Naive thymus-derived CD4-positive, alpha-beta T cell (primary cell): ENCODE measurements at regions not wholly inside any gene's neighbourhood (a gene's known extent, or its start where the extent isn't known, plus 50 kb on each side); places are given as distances from the start of the nearest gene placed in this dataset.

Experiments used
- ATAC-seq: fragments of 150-1000 bp; cut with Tn5 transposase; 2 replicates; pipeline ENCODE4 v1.10.0; 2021; ENCODE audit warnings: mild to moderate bottlenecking, moderate library complexity
- CTCF ChIA-PET: fragments of 350-600 bp; sonication (Branson Sonifier 250); formaldehyde crosslinking; loops from one replicate; lab custom pipeline; 2021; ENCODE audit warnings: antibody characterized with exemption; lab: Charles Lee
- POLR2A ChIA-PET: fragments of 350-600 bp; sonication (Branson Sonifier 250); formaldehyde crosslinking; loops from one replicate; lab custom pipeline; 2021; ENCODE audit warnings: antibody characterized with exemption, inconsistent platforms; lab: Charles Lee
- DNase-seq, 9 donors: peaks; one replicate each; pipeline versions ENCODE4 v3.0.0 to v3.0.0-alpha.2; 2020 to 2022; ENCODE audit warnings: mixed read lengths in 1 of 9
- H3K27ac ChIP-seq: one replicate; pipeline ENCODE4 v1.7.0; 2013; ENCODE audit warnings: mild to moderate bottlenecking, low read depth, low read length, moderate library complexity
- H3K27me3 ChIP-seq, 2 donors: one replicate each; pipeline ENCODE4 v1.7.0; 2013; ENCODE audit warnings: low read length in 2 of 2, mild to moderate bottlenecking in 2 of 2, moderate library complexity in 2 of 2; ENCODE audit not compliant: control insufficient read depth in 2 of 2, insufficient read depth in 2 of 2
- H3K36me3 ChIP-seq, 3 experiments: 1 replicate in 2 of 3; 2 replicates in 1 of 3; pipeline ENCODE4 v1.7.0; 2013; ENCODE audit warnings: low read length in 3 of 3, mild to moderate bottlenecking in 3 of 3, moderate library complexity in 1 of 3; ENCODE audit not compliant: insufficient read depth in 3 of 3, control insufficient read depth in 2 of 3
- H3K4me1 ChIP-seq, 2 donors: one replicate each; pipeline ENCODE4 v1.7.0; 2013; ENCODE audit warnings: low read length in 2 of 2, mild to moderate bottlenecking in 2 of 2, moderate library complexity in 1 of 2; ENCODE audit not compliant: control insufficient read depth in 2 of 2, insufficient read depth in 2 of 2
- H3K4me3 ChIP-seq: 2 replicates; pipeline ENCODE4 v1.7.0; 2013; ENCODE audit warnings: mild to moderate bottlenecking, low read length
- H3K9me3 ChIP-seq, 3 experiments: 1 replicate in 2 of 3; 2 replicates in 1 of 3; pipeline ENCODE4 v1.7.0; 2013; ENCODE audit warnings: low read length in 3 of 3; ENCODE audit not compliant: control insufficient read depth in 2 of 3
- H3K27ac Mint-ChIP-seq, 9 donors: one replicate each; pipeline ENCODE4 v1.8.0; 2020 to 2022; ENCODE audit warnings: mixed read lengths in 9 of 9, mild to moderate bottlenecking in 8 of 9, moderate library complexity in 5 of 9, inconsistent platforms in 2 of 9
- H3K27me3 Mint-ChIP-seq, 5 donors: one replicate each; pipeline ENCODE4 v1.8.0; 2021 to 2022; ENCODE audit warnings: mixed read lengths in 5 of 5, mild to moderate bottlenecking in 1 of 5
- H3K36me3 Mint-ChIP-seq, 5 donors: one replicate each; pipeline ENCODE4 v1.8.0; 2020 to 2022; ENCODE audit warnings: mixed read lengths in 5 of 5, mild to moderate bottlenecking in 3 of 5, inconsistent platforms in 1 of 5
- H3K4me1 Mint-ChIP-seq, 7 donors: one replicate each; pipeline ENCODE4 v1.8.0; 2020 to 2022; ENCODE audit warnings: mixed read lengths in 7 of 7, mild to moderate bottlenecking in 3 of 7, inconsistent platforms in 1 of 7
- H3K4me3 Mint-ChIP-seq, 10 donors: one replicate each; pipeline ENCODE4 v1.8.0; 2020 to 2022; ENCODE audit warnings: mild to moderate bottlenecking in 10 of 10, mixed read lengths in 10 of 10, moderate library complexity in 6 of 10, inconsistent platforms in 2 of 10
- H3K9me3 Mint-ChIP-seq, 11 donors: one replicate each; pipeline ENCODE4 v1.8.0; 2020 to 2022; ENCODE audit warnings: mixed read lengths in 11 of 11, mild to moderate bottlenecking in 4 of 11, inconsistent platforms in 1 of 11, moderate library complexity in 1 of 11
- intact Hi-C, 2 donors: fragments of 100-400 bp; cut with micrococcal nuclease; formaldehyde crosslinking; loops; one replicate each; pipeline ENCODE4 v1.15.1; 2023

DNA sequence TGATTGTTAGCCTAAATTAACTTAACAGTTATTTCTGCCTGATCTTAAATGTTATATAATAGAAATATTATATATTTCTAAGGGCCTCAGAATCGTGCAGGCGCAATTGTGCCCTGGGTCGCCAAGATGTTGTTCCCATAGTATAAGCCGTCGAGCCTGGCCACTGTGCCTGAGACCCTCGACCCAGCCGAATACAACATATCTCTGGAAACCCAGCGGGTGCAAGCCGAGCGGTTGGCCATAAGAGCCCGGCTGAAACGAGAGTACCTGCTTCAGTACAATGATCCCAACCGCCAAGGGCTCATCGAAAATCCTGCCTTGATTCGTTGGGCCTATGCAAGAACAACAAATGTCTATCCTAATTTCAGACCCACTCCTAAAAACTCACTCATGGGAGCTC is 549.8 kb downstream of the KCTD8 start:
- H3K4me3 ChIP-seq = no peak overlapping the region

DNA sequence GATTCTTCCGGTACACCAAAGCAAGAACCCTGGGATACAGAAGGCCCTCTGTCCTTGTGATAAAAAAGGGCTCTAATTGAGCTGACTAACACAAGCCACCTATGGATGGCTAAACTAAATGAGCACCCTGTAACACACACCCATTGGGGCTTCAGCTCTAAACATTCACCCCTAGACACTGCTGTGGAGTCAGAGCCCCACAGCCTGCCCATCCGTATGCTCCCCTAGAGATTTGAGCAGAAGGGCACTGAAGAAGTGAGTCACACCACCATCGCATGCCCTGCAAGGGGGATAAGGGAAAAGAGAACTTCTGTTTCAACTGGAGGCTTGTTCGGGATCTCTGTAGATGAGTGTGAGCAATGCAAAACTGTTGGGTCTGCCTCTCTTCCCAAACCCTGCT is 545.2 kb downstream of the KCTD8 start:
- intact Hi-C loops = no loop called here
- H3K4me1 Mint-ChIP-seq = no peaks in the 10 kb centered on the region
- Histone ChIP-seq H3K27me3 (no peaks in the 10 kb centered on the region), H3K4me3 (no peak overlapping the region), H3K4me1 (no peaks in the 10 kb centered on the region), H3K27ac (no peak overlapping the region), H3K36me3 (no peaks in the 10 kb centered on the region), H3K9me3 (no peaks in the 10 kb centered on the region)
- H3K9me3 Mint-ChIP-seq = peaks cover 0 to 15% (median 4%) of the 10 kb centered on the region in 11 donors
- H3K27me3 Mint-ChIP-seq = no peaks in the 10 kb centered on the region
- DNase-seq (no peak), ATAC-seq (no peak)
- POLR2A ChIA-PET = no interaction called here
- no peak overlapping the region for H3K4me3 Mint-ChIP-seq
- no peak overlapping the region for H3K27ac Mint-ChIP-seq
- H3K36me3 Mint-ChIP-seq = no peaks in the 10 kb centered on the region
- CTCF ChIA-PET = no interaction called here

More for the DNA sequence above, 549.8 kb downstream of the KCTD8 start:
- no peaks in the 10 kb centered on the region for H3K27me3 Mint-ChIP-seq
- intact Hi-C loops = no loop called here
- peaks cover 0 to 21% (median 13%) of the 10 kb centered on the region in 11 donors for H3K9me3 Mint-ChIP-seq
- ChIA-PET CTCF (no interaction called here), POLR2A (no interaction called here)
- H3K4me3 Mint-ChIP-seq = no peak overlapping the region
- no peaks in the 10 kb centered on the region for H3K9me3 ChIP-seq
- H3K36me3 Mint-ChIP-seq = no peaks in the 10 kb centered on the region
- H3K4me1 Mint-ChIP-seq = no peaks in the 10 kb centered on the region
- ATAC-seq (no peak), DNase-seq (no peak)
- no peak overlapping the region for H3K27ac Mint-ChIP-seq
- H3K4me1 ChIP-seq = no peaks in the 10 kb centered on the region
- H3K27me3 ChIP-seq = no peaks in the 10 kb centered on the region
- H3K27ac ChIP-seq = no peak overlapping the region
- no peaks in the 10 kb centered on the region for H3K36me3 ChIP-seq

DNA sequence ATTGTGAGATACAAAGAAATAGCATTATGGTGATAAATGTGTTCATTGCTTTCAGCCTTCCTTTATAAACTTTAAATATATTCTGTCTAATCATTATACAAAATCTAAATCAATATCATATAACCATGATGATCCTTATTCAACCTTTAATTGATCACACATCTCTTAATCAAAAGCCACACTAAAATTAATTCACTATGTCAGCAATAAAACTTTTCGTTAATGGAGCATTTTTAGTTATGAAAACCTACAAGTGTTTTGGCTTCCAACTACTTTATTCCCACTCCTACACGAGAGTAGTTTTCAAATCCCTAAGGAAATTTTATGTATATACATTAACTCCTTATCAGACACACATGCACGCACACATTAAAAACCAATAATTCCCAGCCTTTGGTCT is 530.2 kb downstream of the KCTD8 start:
- Histone ChIP-seq H3K4me3 (no peak overlapping the region), H3K27ac (no peak overlapping the region), H3K36me3 (no peaks in the 10 kb centered on the region), H3K27me3 (no peaks in the 10 kb centered on the region), H3K4me1 (no peaks in the 10 kb centered on the region), H3K9me3 (peaks cover 0 to 6% (median 0%) of the 10 kb centered on the region in 3 experiments)
- DNase-seq (no peak), ATAC-seq (no peak)
- Mint-ChIP-seq H3K4me1 (no peaks in the 10 kb centered on the region), H3K4me3 (no peak overlapping the region), H3K9me3 (peaks cover 2 to 28% (median 12%) of the 10 kb centered on the region in 11 donors), H3K27ac (no peak overlapping the region), H3K36me3 (no peaks in the 10 kb centered on the region), H3K27me3 (no peaks in the 10 kb centered on the region)
- intact Hi-C loops = no loop called here
- ChIA-PET POLR2A (no interaction called here), CTCF (no interaction called here)

DNA sequence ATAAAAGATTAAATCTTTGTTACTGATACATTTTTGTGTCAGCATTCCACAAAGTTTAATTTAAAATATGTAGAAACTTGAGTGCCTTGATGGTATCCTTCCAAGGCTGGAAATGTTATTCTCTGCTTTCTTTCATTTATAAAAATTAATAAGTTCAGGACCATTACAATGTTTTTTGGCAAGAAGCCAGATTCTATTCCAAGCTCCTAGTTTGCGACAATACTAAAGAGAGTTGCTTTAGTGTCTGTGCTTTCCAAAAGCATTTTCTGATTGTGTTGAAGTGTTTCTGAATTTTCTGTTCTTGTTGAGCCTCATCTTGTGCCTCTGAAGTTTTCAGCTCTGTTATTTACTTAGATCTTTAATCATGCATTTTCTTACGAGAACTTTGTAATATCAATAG is 516.2 kb downstream of the KCTD8 start:
- CTCF ChIA-PET = no interaction called here
- intact Hi-C loops = no loop called here
- Mint-ChIP-seq H3K27me3 (no peaks in the 10 kb centered on the region), H3K9me3 (peaks cover 0 to 11% (median 0%) of the 10 kb centered on the region in 11 donors), H3K4me1 (no peaks in the 10 kb centered on the region), H3K27ac (no peak overlapping the region), H3K36me3 (no peaks in the 10 kb centered on the region), H3K4me3 (no peak overlapping the region)
- POLR2A ChIA-PET = no interaction called here
- H3K27me3 ChIP-seq = no peaks in the 10 kb centered on the region
- H3K4me3 ChIP-seq = no peak overlapping the region
- H3K9me3 ChIP-seq = no peaks in the 10 kb centered on the region
- H3K27ac ChIP-seq = no peak overlapping the region
- ATAC-seq (no peak), DNase-seq (no peak)
- no peaks in the 10 kb centered on the region for H3K4me1 ChIP-seq
- no peaks in the 10 kb centered on the region for H3K36me3 ChIP-seq

DNA sequence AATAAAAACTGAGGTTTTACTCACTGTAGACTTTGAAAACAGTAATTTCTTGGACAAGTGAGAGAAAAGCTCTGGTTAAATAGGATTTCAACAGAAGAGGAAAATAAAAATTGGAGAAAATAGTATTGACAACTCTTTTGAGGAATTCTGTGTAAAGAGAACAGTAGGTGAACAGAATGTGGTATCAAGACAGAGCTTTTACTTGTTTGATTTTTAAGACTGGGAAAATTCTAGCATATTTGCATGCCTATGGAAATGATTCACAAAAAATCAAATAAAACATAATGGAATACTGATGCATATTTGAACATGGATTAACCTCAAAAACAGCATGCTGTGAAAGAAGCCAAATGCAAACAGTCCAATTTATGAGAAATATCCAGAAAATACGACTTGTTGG is 504.6 kb downstream of the KCTD8 start:
- peaks cover 0 to 36% (median 4%) of the 10 kb centered on the region in 11 donors for H3K9me3 Mint-ChIP-seq
- H3K27ac Mint-ChIP-seq = no peak overlapping the region
- intact Hi-C loops = no loop called here

DNA sequence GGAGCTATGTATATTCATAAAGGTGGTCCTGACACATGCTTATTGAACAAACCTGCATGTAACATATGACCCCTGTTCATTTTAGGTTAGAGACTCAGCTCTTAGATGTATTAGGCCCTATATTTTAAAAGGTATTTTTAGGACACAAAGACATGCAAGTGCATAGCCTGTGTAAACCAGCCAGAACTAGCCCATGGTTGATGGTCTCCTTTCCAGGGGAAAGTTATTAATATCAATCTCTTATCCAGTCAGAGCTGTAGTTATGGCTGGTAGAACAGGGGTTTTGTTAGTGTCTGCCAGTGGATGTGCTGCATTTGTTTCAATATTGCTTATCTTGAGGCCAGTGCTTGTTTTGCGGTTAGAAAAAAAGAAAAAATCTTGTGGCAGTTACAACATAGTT is 488.6 kb downstream of the KCTD8 start:
- H3K27ac ChIP-seq = no peak overlapping the region
- Mint-ChIP-seq H3K4me1 (no peaks in the 10 kb centered on the region), H3K36me3 (no peaks in the 10 kb centered on the region), H3K9me3 (peaks cover 0 to 13% (median 5%) of the 10 kb centered on the region in 11 donors), H3K27ac (no peak overlapping the region), H3K27me3 (no peaks in the 10 kb centered on the region), H3K4me3 (no peak overlapping the region)
- ChIA-PET CTCF (no interaction called here), POLR2A (no interaction called here)
- no peaks in the 10 kb centered on the region for H3K36me3 ChIP-seq
- ATAC-seq (no peak), DNase-seq (no peak)
- H3K9me3 ChIP-seq = no peaks in the 10 kb centered on the region
- intact Hi-C loops = no loop called here
- H3K4me1 ChIP-seq = no peaks in the 10 kb centered on the region
- H3K4me3 ChIP-seq = no peak overlapping the region
- no peaks in the 10 kb centered on the region for H3K27me3 ChIP-seq

More for the DNA sequence above, 504.6 kb downstream of the KCTD8 start:
- no peak overlapping the region for H3K4me3 Mint-ChIP-seq
- DNase-seq (no peak), ATAC-seq (no peak)
- Histone ChIP-seq H3K9me3 (no peaks in the 10 kb centered on the region), H3K27me3 (no peaks in the 10 kb centered on the region), H3K4me3 (no peak overlapping the region), H3K4me1 (no peaks in the 10 kb centered on the region), H3K36me3 (no peaks in the 10 kb centered on the region), H3K27ac (no peak overlapping the region)
- ChIA-PET CTCF (no interaction called here), POLR2A (no interaction called here)
- H3K4me1 Mint-ChIP-seq = no peaks in the 10 kb centered on the region
- no peaks in the 10 kb centered on the region for H3K36me3 Mint-ChIP-seq
- no peaks in the 10 kb centered on the region for H3K27me3 Mint-ChIP-seq

DNA sequence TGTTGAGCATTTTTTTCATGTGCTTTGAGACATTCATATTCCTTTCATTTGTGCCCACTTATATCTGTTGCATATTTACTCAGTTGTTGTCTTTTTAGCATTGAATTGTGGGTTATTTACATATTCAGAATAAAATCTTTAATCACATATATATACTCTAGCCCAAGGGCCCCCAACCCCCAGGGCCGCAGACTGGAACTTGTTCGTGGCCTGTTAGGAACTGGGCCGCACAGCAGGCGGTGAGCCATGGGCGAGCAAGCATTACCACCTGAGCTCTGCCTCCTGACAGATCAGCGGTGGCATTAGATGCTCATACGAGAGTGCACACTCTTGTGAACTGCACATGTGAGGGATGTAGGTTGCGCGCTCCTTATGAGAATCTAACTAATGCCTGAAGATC is 480.6 kb downstream of the KCTD8 start:
- Histone ChIP-seq H3K27ac (no peak overlapping the region), H3K4me3 (no peak overlapping the region), H3K36me3 (no peaks in the 10 kb centered on the region), H3K4me1 (no peaks in the 10 kb centered on the region), H3K27me3 (no peaks in the 10 kb centered on the region), H3K9me3 (no peaks in the 10 kb centered on the region)
- Mint-ChIP-seq H3K27me3 (no peaks in the 10 kb centered on the region), H3K9me3 (peaks cover 0 to 11% (median 5%) of the 10 kb centered on the region in 11 donors), H3K27ac (no peak overlapping the region), H3K4me3 (no peak overlapping the region), H3K36me3 (no peaks in the 10 kb centered on the region), H3K4me1 (no peaks in the 10 kb centered on the region)
- intact Hi-C loops = no loop called here
- ChIA-PET POLR2A (no interaction called here), CTCF (no interaction called here)
- no peak for ATAC-seq
- DNase-seq = no peak
